GM23338 (cell line): ENCODE measurements at regions not wholly inside any gene's neighbourhood (a gene's known extent, or its start where the extent isn't known, plus 50 kb on each side); places are given as distances from the start of the nearest gene placed in this dataset.

Experiments used
- JUNB ChIP-seq: IDR thresholded peaks from one replicate; pipeline ENCODE4 v1.6.1; 2016; ENCODE audit warnings: antibody characterized with exemption; ENCODE audit not compliant: unreplicated experiment
- NANOG ChIP-seq: IDR thresholded peaks from 2 replicates; pipeline ENCODE4 v1.6.1; 2016; ENCODE audit warnings: antibody characterized with exemption, borderline replicate concordance
- STAT1 ChIP-seq: IDR thresholded peaks from one replicate; pipeline ENCODE4 v1.6.1; 2016; ENCODE audit warnings: antibody characterized with exemption; ENCODE audit not compliant: unreplicated experiment
- ZNF331 ChIP-seq: fragments of 250-450 bp; sonication (Bioruptor Pico); IDR thresholded peaks from 2 replicates; pipeline ENCODE4 v1.5.0; 2020; ENCODE audit warnings: low read depth, mild to moderate bottlenecking, moderate library complexity
- TF ChIP-seq, protein P1 (sequence below): fragments of 250-450 bp; sonication (Bioruptor Pico); IDR thresholded peaks from 2 replicates; pipeline ENCODE4 v1.5.0; 2020; ENCODE audit warnings: mild to moderate bottlenecking, moderate library complexity

DNA sequence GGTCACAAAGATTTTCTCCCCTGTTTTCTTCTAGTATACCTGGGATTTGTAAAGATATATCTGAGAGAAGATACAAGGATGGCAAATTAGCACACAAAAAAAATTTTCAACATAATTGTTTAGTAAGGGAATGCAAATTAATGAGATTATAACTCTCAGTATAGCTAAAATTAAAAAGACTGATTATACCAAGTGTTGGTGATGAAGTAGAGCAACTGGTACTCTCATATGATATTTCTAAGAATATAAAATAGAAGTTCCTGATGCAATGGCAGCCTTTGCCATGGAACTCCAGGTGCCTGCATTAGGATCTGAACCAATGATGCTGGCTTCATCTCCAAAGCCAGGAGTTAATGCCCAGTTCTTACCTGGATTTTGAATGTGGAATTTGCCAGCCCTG is 51.4 kb upstream of the KIAA1217 start (continued):
- TF ChIP-seq ZNF331 (CRISPR knock-in tag) (no peak), JUNB (no peak), STAT1 (no peak), NANOG (no peak)
- TF ChIP-seq, protein P1, sequence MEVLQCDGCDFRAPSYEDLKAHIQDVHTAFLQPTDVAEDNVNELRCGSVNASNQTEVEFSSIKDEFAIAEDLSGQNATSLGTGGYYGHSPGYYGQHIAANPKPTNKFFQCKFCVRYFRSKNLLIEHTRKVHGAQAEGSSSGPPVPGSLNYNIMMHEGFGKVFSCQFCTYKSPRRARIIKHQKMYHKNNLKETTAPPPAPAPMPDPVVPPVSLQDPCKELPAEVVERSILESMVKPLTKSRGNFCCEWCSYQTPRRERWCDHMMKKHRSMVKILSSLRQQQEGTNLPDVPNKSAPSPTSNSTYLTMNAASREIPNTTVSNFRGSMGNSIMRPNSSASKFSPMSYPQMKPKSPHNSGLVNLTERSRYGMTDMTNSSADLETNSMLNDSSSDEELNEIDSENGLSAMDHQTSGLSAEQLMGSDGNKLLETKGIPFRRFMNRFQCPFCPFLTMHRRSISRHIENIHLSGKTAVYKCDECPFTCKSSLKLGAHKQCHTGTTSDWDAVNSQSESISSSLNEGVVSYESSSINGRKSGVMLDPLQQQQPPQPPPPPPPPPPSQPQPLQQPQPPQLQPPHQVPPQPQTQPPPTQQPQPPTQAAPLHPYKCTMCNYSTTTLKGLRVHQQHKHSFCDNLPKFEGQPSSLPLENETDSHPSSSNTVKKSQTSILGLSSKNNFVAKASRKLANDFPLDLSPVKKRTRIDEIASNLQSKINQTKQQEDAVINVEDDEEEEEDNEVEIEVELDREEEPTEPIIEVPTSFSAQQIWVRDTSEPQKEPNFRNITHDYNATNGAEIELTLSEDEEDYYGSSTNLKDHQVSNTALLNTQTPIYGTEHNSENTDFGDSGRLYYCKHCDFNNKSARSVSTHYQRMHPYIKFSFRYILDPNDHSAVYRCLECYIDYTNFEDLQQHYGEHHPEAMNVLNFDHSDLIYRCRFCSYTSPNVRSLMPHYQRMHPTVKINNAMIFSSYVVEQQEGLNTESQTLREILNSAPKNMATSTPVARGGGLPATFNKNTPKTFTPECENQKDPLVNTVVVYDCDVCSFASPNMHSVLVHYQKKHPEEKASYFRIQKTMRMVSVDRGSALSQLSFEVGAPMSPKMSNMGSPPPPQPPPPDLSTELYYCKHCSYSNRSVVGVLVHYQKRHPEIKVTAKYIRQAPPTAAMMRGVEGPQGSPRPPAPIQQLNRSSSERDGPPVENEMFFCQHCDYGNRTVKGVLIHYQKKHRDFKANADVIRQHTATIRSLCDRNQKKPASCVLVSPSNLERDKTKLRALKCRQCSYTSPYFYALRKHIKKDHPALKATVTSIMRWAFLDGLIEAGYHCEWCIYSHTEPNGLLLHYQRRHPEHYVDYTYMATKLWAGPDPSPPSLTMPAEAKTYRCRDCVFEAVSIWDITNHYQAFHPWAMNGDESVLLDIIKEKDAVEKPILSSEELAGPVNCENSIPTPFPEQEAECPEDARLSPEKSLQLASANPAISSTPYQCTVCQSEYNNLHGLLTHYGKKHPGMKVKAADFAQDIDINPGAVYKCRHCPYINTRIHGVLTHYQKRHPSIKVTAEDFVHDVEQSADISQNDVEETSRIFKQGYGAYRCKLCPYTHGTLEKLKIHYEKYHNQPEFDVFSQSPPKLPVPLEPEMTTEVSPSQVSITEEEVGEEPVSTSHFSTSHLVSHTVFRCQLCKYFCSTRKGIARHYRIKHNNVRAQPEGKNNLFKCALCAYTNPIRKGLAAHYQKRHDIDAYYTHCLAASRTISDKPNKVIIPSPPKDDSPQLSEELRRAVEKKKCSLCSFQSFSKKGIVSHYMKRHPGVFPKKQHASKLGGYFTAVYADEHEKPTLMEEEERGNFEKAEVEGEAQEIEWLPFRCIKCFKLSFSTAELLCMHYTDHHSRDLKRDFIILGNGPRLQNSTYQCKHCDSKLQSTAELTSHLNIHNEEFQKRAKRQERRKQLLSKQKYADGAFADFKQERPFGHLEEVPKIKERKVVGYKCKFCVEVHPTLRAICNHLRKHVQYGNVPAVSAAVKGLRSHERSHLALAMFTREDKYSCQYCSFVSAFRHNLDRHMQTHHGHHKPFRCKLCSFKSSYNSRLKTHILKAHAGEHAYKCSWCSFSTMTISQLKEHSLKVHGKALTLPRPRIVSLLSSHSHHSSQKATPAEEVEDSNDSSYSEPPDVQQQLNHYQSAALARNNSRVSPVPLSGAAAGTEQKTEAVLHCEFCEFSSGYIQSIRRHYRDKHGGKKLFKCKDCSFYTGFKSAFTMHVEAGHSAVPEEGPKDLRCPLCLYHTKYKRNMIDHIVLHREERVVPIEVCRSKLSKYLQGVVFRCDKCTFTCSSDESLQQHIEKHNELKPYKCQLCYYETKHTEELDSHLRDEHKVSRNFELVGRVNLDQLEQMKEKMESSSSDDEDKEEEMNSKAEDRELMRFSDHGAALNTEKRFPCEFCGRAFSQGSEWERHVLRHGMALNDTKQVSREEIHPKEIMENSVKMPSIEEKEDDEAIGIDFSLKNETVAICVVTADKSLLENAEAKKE (CRISPR knock-in tag) = no peak
